ENCODE measurements at regions not wholly inside any gene's neighbourhood (a gene's known extent, or its start where the extent isn't known, plus 50 kb on each side); places are given as distances from the start of the nearest gene placed in this dataset.

GRCh38 chr2:153543635-153544071 lies 65.1 kb upstream of the RPRM start:
- TF ChIP-seq PPARA (CRISPR knock-in tag; IDR thresholded peaks at IDR 0.05; ENCODE audit: borderline replicate concordance) (no peak), ZNF565 (CRISPR knock-in tag; conservative IDR thresholded peaks at IDR 0.05; ENCODE audit: low read depth) (no peak), SNAI2 (CRISPR knock-in tag; IDR thresholded peaks at IDR 0.05) (no peak), POU6F1 (CRISPR knock-in tag; IDR thresholded peaks at IDR 0.05; ENCODE audit: borderline replicate concordance, low read depth) (no peak), GLIS3 (CRISPR knock-in tag; IDR thresholded peaks at IDR 0.05) (no peak), ESRRG (CRISPR knock-in tag; IDR thresholded peaks at IDR 0.05) (no peak)
- no peak for ATAC-seq

GRCh38 chr2:153546358-153546757 lies 67.8 kb upstream of the RPRM start:
- TF ChIP-seq ESRRG (CRISPR knock-in tag; IDR thresholded peaks at IDR 0.05) (no peak), ZFP3 (CRISPR knock-in tag; IDR thresholded peaks at IDR 0.05) (no peak), ARNTL (CRISPR knock-in tag; IDR thresholded peaks at IDR 0.05; ENCODE audit: borderline replicate concordance, low read depth) (no peak), PPARA (CRISPR knock-in tag; IDR thresholded peaks at IDR 0.05; ENCODE audit: borderline replicate concordance) (no peak), CSRNP3 (CRISPR knock-in tag; IDR thresholded peaks at IDR 0.05) (no peak), ZNF8 (CRISPR knock-in tag; IDR thresholded peaks at IDR 0.05) (no peak), ZNF565 (CRISPR knock-in tag; conservative IDR thresholded peaks at IDR 0.05; ENCODE audit: low read depth) (no peak), GLIS3 (CRISPR knock-in tag; IDR thresholded peaks at IDR 0.05) (no peak), TOX (CRISPR knock-in tag; IDR thresholded peaks at IDR 0.05; ENCODE audit: borderline replicate concordance) (no peak), ISL1 (CRISPR knock-in tag; IDR thresholded peaks at IDR 0.05) (no peak)

GRCh38 chr2:153548536-153548935 lies 70.0 kb upstream of the RPRM start:
- TF ChIP-seq PPARA (CRISPR knock-in tag; IDR thresholded peaks at IDR 0.05; ENCODE audit: borderline replicate concordance) (no peak), PATZ1 (CRISPR knock-in tag; IDR thresholded peaks at IDR 0.05; ENCODE audit: borderline replicate concordance) (no peak), ZFP3 (CRISPR knock-in tag; IDR thresholded peaks at IDR 0.05) (no peak), ZNF565 (CRISPR knock-in tag; conservative IDR thresholded peaks at IDR 0.05; ENCODE audit: low read depth) (no peak), ZFP30 (CRISPR knock-in tag; IDR thresholded peaks at IDR 0.05) (no peak), CREB5 (CRISPR knock-in tag; IDR thresholded peaks at IDR 0.05; ENCODE audit: low read depth) (no peak), BACH2 (CRISPR knock-in tag; IDR thresholded peaks at IDR 0.05; ENCODE audit: borderline replicate concordance) (no peak), CSRNP3 (CRISPR knock-in tag; IDR thresholded peaks at IDR 0.05) (no peak), ISL1 (CRISPR knock-in tag; IDR thresholded peaks at IDR 0.05) (no peak), ARNTL (CRISPR knock-in tag; IDR thresholded peaks at IDR 0.05; ENCODE audit: borderline replicate concordance, low read depth) (no peak), SNAI2 (CRISPR knock-in tag; IDR thresholded peaks at IDR 0.05) (no peak), ZC3H10 (CRISPR knock-in tag; IDR thresholded peaks at IDR 0.05) (no peak), TSHZ2 (CRISPR knock-in tag; IDR thresholded peaks at IDR 0.05) (no peak), TOX (CRISPR knock-in tag; IDR thresholded peaks at IDR 0.05; ENCODE audit: borderline replicate concordance) (no peak), POU6F1 (CRISPR knock-in tag; IDR thresholded peaks at IDR 0.05; ENCODE audit: borderline replicate concordance, low read depth) (no peak), ZNF8 (CRISPR knock-in tag; IDR thresholded peaks at IDR 0.05) (no peak), CSDC2 (CRISPR knock-in tag; IDR thresholded peaks at IDR 0.05) (no peak)
- ATAC-seq = no peak

More at GRCh38 chr2:153546358-153546757, 67.8 kb upstream of the RPRM start:
- ATAC-seq = no peak

All from SK-N-SH treated with all-trans-retinoic acid at 6 μM for 48 hours (cell line).